Tibial nerve (tissue), 4 donors: ENCODE measurements at regions not wholly inside any gene's neighbourhood (a gene's known extent, or its start where the extent isn't known, plus 50 kb on each side); places are given as distances from the start of the nearest gene placed in this dataset.

Experiments used
- CTCF ChIP-seq, 5 experiments: fragments of 200-600 bp in 3 of 5; fragments of 450-650 bp in 2 of 5; sonication (generic) in 3 of 5; IDR thresholded peaks; one replicate each; pipeline ENCODE4 v1.5.1; 2016 to 2019; ENCODE audit warnings: antibody characterized with exemption in 5 of 5, mild to moderate bottlenecking in 3 of 5, moderate library complexity in 2 of 5
- EP300 ChIP-seq, 2 donors: sonication (generic); formaldehyde crosslinking; IDR thresholded peaks; one replicate each; pipeline ENCODE4 v1.6.1; 2017; ENCODE audit warnings: antibody characterized with exemption in 2 of 2, mild to moderate bottlenecking in 1 of 2
- POLR2A ChIP-seq, 2 donors: fragments of 450-650 bp; IDR thresholded peaks; one replicate each; pipeline ENCODE4 v1.6.1; 2017; ENCODE audit warnings: antibody characterized with exemption in 2 of 2, mild to moderate bottlenecking in 2 of 2, moderate library complexity in 2 of 2

- TF ChIP-seq CTCF (IDR thresholded peaks at IDR 0.05) = no peak
- no peak for TF ChIP-seq POLR2A (IDR thresholded peaks at IDR 0.05)
- TF ChIP-seq EP300 (IDR thresholded peaks at IDR 0.05) = no peak
Measured at GRCh38 chr7:156257904-156258303, 382.7 kb upstream of the RNF32 start.
